ENCODE measurements at regions not wholly inside any gene's neighbourhood (a gene's known extent, or its start where the extent isn't known, plus 50 kb on each side); places are given as distances from the start of the nearest gene placed in this dataset.

DNA sequence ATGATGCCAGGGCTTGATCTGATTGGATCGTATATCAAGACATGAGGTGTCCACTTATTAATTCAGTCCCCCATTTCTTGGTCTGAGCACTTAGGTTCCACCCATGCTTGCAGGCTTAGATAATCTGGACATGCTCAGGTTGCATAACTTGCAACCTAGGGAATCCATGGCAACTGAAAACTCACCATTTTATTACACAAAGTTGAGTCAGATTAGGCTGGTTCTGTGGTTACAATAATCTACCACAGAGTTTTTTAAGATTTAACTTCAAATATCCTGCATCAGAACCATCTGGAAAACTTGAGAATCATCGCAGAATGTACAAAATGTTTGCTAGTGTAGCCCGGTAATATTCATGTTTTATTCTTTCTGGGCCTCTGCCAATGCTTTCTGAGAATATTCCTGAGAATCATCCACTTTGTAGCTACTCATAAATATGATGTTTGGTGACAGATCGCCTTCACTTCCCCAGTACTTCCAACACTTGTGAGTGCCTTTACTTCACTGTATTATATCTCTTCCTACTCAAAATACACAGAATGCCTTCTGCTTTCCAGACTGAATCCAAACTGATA is 707.2 kb upstream of the ADAMTS5 start:
- Histone ChIP-seq H4K20me1 (ENCODE audit: insufficient read depth, poor library complexity, severe bottlenecking) (no peaks in the 10 kb centered on the region), H3K9me3 (ENCODE audit: low read depth) (no peaks in the 10 kb centered on the region), H3K9me2 (replicated peaks; ENCODE audit: insufficient read depth) (no peaks in the 10 kb centered on the region), H3K4me2 (no peak overlapping the region), H3K27ac (no peak overlapping the region), H2AFZ (no peak overlapping the region), H3K79me2 (no peaks in the 10 kb centered on the region), H3K27me3 (no peaks in the 10 kb centered on the region), H3K4me3 (no peak overlapping the region), H3K36me3 (replicated peaks; ENCODE audit: insufficient read depth, low read depth) (no peaks in the 10 kb centered on the region), H3K4me1 (ENCODE audit: insufficient read depth) (no peaks in the 10 kb centered on the region)
- DNase-seq (ENCODE audit: low spot score): no peak
- WGBS (ENCODE audit: low lambda C conversion rate, missing lambda C conversion rate): 82% methylated on average over 4 of the region's 4 CpGs
- TF ChIP-seq EZH2 (IDR thresholded peaks at IDR 0.05; ENCODE audit: borderline replicate concordance): no peak
- TF ChIP-seq EZH2phosphoT487 (IDR thresholded peaks at IDR 0.05; ENCODE audit: low read depth, severe bottlenecking, unreplicated experiment): no peak
- TF ChIP-seq, protein P1, sequence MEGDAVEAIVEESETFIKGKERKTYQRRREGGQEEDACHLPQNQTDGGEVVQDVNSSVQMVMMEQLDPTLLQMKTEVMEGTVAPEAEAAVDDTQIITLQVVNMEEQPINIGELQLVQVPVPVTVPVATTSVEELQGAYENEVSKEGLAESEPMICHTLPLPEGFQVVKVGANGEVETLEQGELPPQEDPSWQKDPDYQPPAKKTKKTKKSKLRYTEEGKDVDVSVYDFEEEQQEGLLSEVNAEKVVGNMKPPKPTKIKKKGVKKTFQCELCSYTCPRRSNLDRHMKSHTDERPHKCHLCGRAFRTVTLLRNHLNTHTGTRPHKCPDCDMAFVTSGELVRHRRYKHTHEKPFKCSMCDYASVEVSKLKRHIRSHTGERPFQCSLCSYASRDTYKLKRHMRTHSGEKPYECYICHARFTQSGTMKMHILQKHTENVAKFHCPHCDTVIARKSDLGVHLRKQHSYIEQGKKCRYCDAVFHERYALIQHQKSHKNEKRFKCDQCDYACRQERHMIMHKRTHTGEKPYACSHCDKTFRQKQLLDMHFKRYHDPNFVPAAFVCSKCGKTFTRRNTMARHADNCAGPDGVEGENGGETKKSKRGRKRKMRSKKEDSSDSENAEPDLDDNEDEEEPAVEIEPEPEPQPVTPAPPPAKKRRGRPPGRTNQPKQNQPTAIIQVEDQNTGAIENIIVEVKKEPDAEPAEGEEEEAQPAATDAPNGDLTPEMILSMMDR (IDR thresholded peaks at IDR 0.05; ENCODE audit: poor library complexity): no peak

DNA sequence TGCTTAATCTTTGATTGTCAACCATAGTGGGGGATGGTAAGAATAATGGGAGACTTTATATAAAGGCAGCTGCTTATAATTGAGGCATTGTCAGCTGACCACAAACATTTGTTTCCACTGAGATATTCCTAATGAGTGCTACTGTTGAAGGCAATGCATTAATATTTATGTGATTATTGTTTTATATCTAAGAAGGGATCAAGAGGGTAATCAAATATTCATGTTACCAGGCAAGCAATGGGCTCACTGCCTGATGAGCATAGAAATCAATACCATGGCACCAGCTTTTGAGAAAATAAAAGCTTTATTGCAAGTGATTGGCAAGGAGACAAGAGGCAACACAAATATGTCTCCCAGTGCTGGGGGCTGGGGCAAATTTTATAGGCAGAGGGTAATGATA is 706.7 kb upstream of the ADAMTS5 start:
- no peaks in the 10 kb centered on the region for H4K20me1 ChIP-seq (ENCODE audit: insufficient read depth, poor library complexity, severe bottlenecking)
- H2AFZ ChIP-seq: no peak overlapping the region
- H3K27me3 ChIP-seq: no peaks in the 10 kb centered on the region
- H3K9me2 ChIP-seq (replicated peaks; ENCODE audit: insufficient read depth): no peaks in the 10 kb centered on the region
- no peaks in the 10 kb centered on the region for H3K79me2 ChIP-seq
- DNase-seq (ENCODE audit: low spot score): no peak
- no peak overlapping the region for H3K27ac ChIP-seq
- no peaks in the 10 kb centered on the region for H3K36me3 ChIP-seq (replicated peaks; ENCODE audit: insufficient read depth, low read depth)
- no peak for TF ChIP-seq EZH2 (IDR thresholded peaks at IDR 0.05; ENCODE audit: borderline replicate concordance)
- TF ChIP-seq, protein P1 (IDR thresholded peaks at IDR 0.05; ENCODE audit: poor library complexity): no peak
- TF ChIP-seq EZH2phosphoT487 (IDR thresholded peaks at IDR 0.05; ENCODE audit: low read depth, severe bottlenecking, unreplicated experiment): no peak
- H3K4me1 ChIP-seq (ENCODE audit: insufficient read depth): no peaks in the 10 kb centered on the region
- H3K4me3 ChIP-seq: no peak overlapping the region
- H3K9me3 ChIP-seq (ENCODE audit: low read depth): no peaks in the 10 kb centered on the region
- H3K4me2 ChIP-seq: no peak overlapping the region

DNA sequence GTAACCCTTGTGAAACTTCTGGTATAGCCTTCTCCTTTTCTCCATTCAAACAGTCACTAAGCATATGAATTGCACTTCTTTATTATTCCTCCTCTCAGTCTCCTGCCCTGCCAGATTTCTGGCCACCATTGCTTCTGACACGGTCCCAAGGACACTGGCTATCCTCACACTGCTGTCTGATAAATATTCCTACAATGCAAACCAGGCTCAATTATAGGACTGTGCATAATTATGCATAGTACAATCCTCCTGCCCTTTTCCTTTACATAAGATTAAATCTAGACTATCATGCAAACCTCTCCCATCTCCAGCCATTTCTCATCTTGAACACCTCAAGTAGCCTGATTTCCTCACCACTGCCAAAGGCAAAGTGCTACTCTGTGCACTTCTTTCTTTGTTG is 704.3 kb upstream of the ADAMTS5 start:
- no peak for DNase-seq (ENCODE audit: low spot score)
- no peak overlapping the region for H2AFZ ChIP-seq
- 71% methylated on average over 1 of the region's 1 CpG for WGBS (ENCODE audit: low lambda C conversion rate, missing lambda C conversion rate)
- H3K27ac ChIP-seq: no peak overlapping the region
- H3K9me2 ChIP-seq (replicated peaks; ENCODE audit: insufficient read depth): no peaks in the 10 kb centered on the region
- H3K36me3 ChIP-seq (replicated peaks; ENCODE audit: insufficient read depth, low read depth): no peaks in the 10 kb centered on the region
- no peaks in the 10 kb centered on the region for H3K79me2 ChIP-seq
- H4K20me1 ChIP-seq (ENCODE audit: insufficient read depth, poor library complexity, severe bottlenecking): no peaks in the 10 kb centered on the region
- H3K4me2 ChIP-seq: no peak overlapping the region
- no peaks in the 10 kb centered on the region for H3K4me1 ChIP-seq (ENCODE audit: insufficient read depth)
- H3K9me3 ChIP-seq (ENCODE audit: low read depth): no peaks in the 10 kb centered on the region
- no peak for TF ChIP-seq EZH2 (IDR thresholded peaks at IDR 0.05; ENCODE audit: borderline replicate concordance)
- TF ChIP-seq EZH2phosphoT487 (IDR thresholded peaks at IDR 0.05; ENCODE audit: low read depth, severe bottlenecking, unreplicated experiment): no peak
- TF ChIP-seq, protein P1 (IDR thresholded peaks at IDR 0.05; ENCODE audit: poor library complexity): no peak
- H3K4me3 ChIP-seq: no peak overlapping the region
- no peaks in the 10 kb centered on the region for H3K27me3 ChIP-seq

DNA sequence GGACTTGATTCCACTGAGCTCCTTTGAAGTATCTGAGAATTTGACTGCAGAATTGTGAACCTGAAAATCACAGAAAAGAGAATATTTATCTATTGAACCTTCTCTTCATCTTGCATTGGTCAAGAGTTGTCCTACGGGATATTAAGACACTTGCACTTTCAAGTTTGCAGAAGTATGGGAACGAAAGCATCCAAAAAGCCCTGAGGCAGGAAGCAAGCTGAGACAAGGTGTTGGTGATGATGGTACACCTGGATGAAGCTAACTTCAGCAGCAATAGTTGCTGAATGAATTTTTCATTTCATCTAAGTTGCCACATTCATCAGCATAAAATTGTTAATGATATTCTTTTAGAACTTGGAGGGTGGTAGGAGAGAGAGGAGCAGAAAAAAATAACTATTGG is 686.6 kb upstream of the ADAMTS5 start:
- Histone ChIP-seq H3K4me2 (no peak overlapping the region), H3K4me3 (no peak overlapping the region), H3K79me2 (no peaks in the 10 kb centered on the region), H4K20me1 (ENCODE audit: insufficient read depth, poor library complexity, severe bottlenecking) (no peaks in the 10 kb centered on the region), H2AFZ (no peak overlapping the region), H3K27me3 (no peaks in the 10 kb centered on the region), H3K4me1 (ENCODE audit: insufficient read depth) (no peaks in the 10 kb centered on the region), H3K9me3 (ENCODE audit: low read depth) (no peaks in the 10 kb centered on the region), H3K9me2 (replicated peaks; ENCODE audit: insufficient read depth) (no peaks in the 10 kb centered on the region), H3K36me3 (replicated peaks; ENCODE audit: insufficient read depth, low read depth) (no peaks in the 10 kb centered on the region), H3K27ac (no peak overlapping the region)
- TF ChIP-seq EZH2 (IDR thresholded peaks at IDR 0.05; ENCODE audit: borderline replicate concordance) (no peak), EZH2phosphoT487 (IDR thresholded peaks at IDR 0.05; ENCODE audit: low read depth, severe bottlenecking, unreplicated experiment) (no peak)
- TF ChIP-seq, protein P1 (IDR thresholded peaks at IDR 0.05; ENCODE audit: poor library complexity): no peak
- DNase-seq (ENCODE audit: low spot score): no peak
- WGBS (ENCODE audit: low lambda C conversion rate, missing lambda C conversion rate): 88% methylated on average over 2 of the region's 2 CpGs
